ENCODE measurements at regions not wholly inside any gene's neighbourhood (a gene's known extent, or its start where the extent isn't known, plus 50 kb on each side); places are given as distances from the start of the nearest gene placed in this dataset.
"Not testable (repeated sequence)": the region's sequence is repeated elsewhere in the genome, so short reads cannot be mapped to it uniquely, and the experiment has no call there.

GRCh38 chr1:18569811-18570545 is 60.7 kb upstream of the PAX7 start:
- DNase-seq = no peak
- H3K4me3 Mint-ChIP-seq = no peak overlapping the region
- no peaks in the 10 kb centered on the region for H3K36me3 Mint-ChIP-seq (ENCODE audit: low read depth)
- POLR2A ChIA-PET = no interaction called here
- H3K27me3 Mint-ChIP-seq = no peaks in the 10 kb centered on the region
- CTCF ChIA-PET = no interaction called here
- no peaks in the 10 kb centered on the region for H3K9me3 Mint-ChIP-seq
- no peaks in the 10 kb centered on the region for H3K4me1 Mint-ChIP-seq
- H3K27ac Mint-ChIP-seq = no peak overlapping the region

- POLR2A ChIA-PET = no interaction called here
- CTCF ChIA-PET = no interaction called here
- Mint-ChIP-seq H3K36me3 (ENCODE audit: low read depth) (no peaks in the 10 kb centered on the region), H3K27ac (no peak overlapping the region), H3K9me3 (no peaks in the 10 kb centered on the region), H3K4me3 (no peak overlapping the region), H3K4me1 (no peaks in the 10 kb centered on the region), H3K27me3 (no peaks in the 10 kb centered on the region)
- no peak for DNase-seq
These were observed 59.4 kb upstream of the PAX7 start for GRCh38 chr1:18571275-18571674.

GRCh38 chr1:18572022-18572880 is 58.4 kb upstream of the PAX7 start:
- no peaks in the 10 kb centered on the region for H3K36me3 Mint-ChIP-seq (ENCODE audit: low read depth)
- no peak overlapping the region for H3K27ac Mint-ChIP-seq
- ChIA-PET CTCF (no interaction called here), POLR2A (no interaction called here)
- H3K9me3 Mint-ChIP-seq = no peaks in the 10 kb centered on the region
- no peaks in the 10 kb centered on the region for H3K27me3 Mint-ChIP-seq
- H3K4me1 Mint-ChIP-seq = no peaks in the 10 kb centered on the region
- H3K4me3 Mint-ChIP-seq = no peak overlapping the region
- DNase-seq = no peak

GRCh38 chr1:18573170-18573569 is 57.5 kb upstream of the PAX7 start:
- Mint-ChIP-seq H3K36me3 (ENCODE audit: low read depth) (no peaks in the 10 kb centered on the region), H3K4me1 (no peaks in the 10 kb centered on the region)
- DNase-seq = no peak

GRCh38 chr1:18574754-18575153 is 55.9 kb upstream of the PAX7 start:
- Mint-ChIP-seq H3K4me3 (no peak overlapping the region), H3K27me3 (no peaks in the 10 kb centered on the region), H3K4me1 (no peaks in the 10 kb centered on the region), H3K27ac (no peak overlapping the region), H3K36me3 (ENCODE audit: low read depth) (no peaks in the 10 kb centered on the region), H3K9me3 (no peaks in the 10 kb centered on the region)
- POLR2A ChIA-PET = interaction anchor here (0.5 kb wide), 1 partner anchor 150 kb away, joined by 4 read pairs; no protein-coding TSS in a partner anchor
- CTCF ChIA-PET = no interaction called here
- no peak for DNase-seq

More at GRCh38 chr1:18573170-18573569, 57.5 kb upstream of the PAX7 start:
- H3K27ac Mint-ChIP-seq = no peak overlapping the region
- no peak overlapping the region for H3K4me3 Mint-ChIP-seq
- no peaks in the 10 kb centered on the region for H3K9me3 Mint-ChIP-seq
- H3K27me3 Mint-ChIP-seq = no peaks in the 10 kb centered on the region
- POLR2A ChIA-PET = no interaction called here
- CTCF ChIA-PET = no interaction called here

GRCh38 chr1:18575620-18576019 is 55.0 kb upstream of the PAX7 start:
- CTCF ChIA-PET = interaction anchor here (0.6 kb wide), 1 partner anchor 11 kb away, joined by 3 read pairs; no protein-coding TSS in a partner anchor
- H3K9me3 Mint-ChIP-seq = no peaks in the 10 kb centered on the region
- POLR2A ChIA-PET = interaction anchor here (0.5 kb wide), 1 partner anchor 149 kb away, joined by 4 read pairs; no protein-coding TSS in a partner anchor
- H3K27ac Mint-ChIP-seq = no peak overlapping the region
- no peak for DNase-seq
- no peaks in the 10 kb centered on the region for H3K4me1 Mint-ChIP-seq
- H3K27me3 Mint-ChIP-seq = no peaks in the 10 kb centered on the region
- no peak overlapping the region for H3K4me3 Mint-ChIP-seq
- no peaks in the 10 kb centered on the region for H3K36me3 Mint-ChIP-seq (ENCODE audit: low read depth)

- Mint-ChIP-seq H3K27me3 (no peaks in the 10 kb centered on the region), H3K9me3 (no peaks in the 10 kb centered on the region), H3K36me3 (ENCODE audit: low read depth) (no peaks in the 10 kb centered on the region), H3K27ac (no peak overlapping the region), H3K4me1 (no peaks in the 10 kb centered on the region), H3K4me3 (no peak overlapping the region)
- DNase-seq = no peak
- ChIA-PET CTCF (no interaction called here), POLR2A (no interaction called here)
These were observed 52.4 kb upstream of the PAX7 start for GRCh38 chr1:18578271-18578670.

GRCh38 chr1:18579267-18579666 is 51.4 kb upstream of the PAX7 start:
- H3K27ac Mint-ChIP-seq; H3K36me3 Mint-ChIP-seq (ENCODE audit: low read depth); H3K4me1 Mint-ChIP-seq; CTCF ChIA-PET; H3K27me3 Mint-ChIP-seq; DNase-seq; H3K9me3 Mint-ChIP-seq; H3K4me3 Mint-ChIP-seq; POLR2A ChIA-PET: not testable (repeated sequence)

GRCh38 chr1:18580047-18580446 is 50.6 kb upstream of the PAX7 start:
- Mint-ChIP-seq H3K9me3 (no peaks in the 10 kb centered on the region), H3K27me3 (no peaks in the 10 kb centered on the region), H3K4me1 (no peaks in the 10 kb centered on the region), H3K4me3 (no peak overlapping the region), H3K27ac (no peak overlapping the region), H3K36me3 (ENCODE audit: low read depth) (no peaks in the 10 kb centered on the region)
- POLR2A ChIA-PET = no interaction called here
- CTCF ChIA-PET = interaction anchor here (0.9 kb wide), 1 partner anchor 17 kb away, joined by 3 read pairs; no protein-coding TSS in a partner anchor
- no peak for DNase-seq

- no peak overlapping the region for H3K27ac Mint-ChIP-seq
These were observed 49.8 kb upstream of the PAX7 start for GRCh38 chr1:18580691-18581419.

More at GRCh38 chr1:18580691-18581419, 49.8 kb upstream of the PAX7 start:
- Mint-ChIP-seq H3K36me3 (ENCODE audit: low read depth) (no peaks in the 10 kb centered on the region), H3K27me3 (peaks cover 4% of the 10 kb centered on the region), H3K4me1 (no peaks in the 10 kb centered on the region), H3K4me3 (no peak overlapping the region), H3K9me3 (no peaks in the 10 kb centered on the region)
- ChIA-PET CTCF (interaction anchor here (0.8 to 1.3 kb wide), 6 partner anchors 12 to 179 kb away, joined by 3 to 4 read pairs (median 3); no protein-coding TSS in a partner anchor), POLR2A (no interaction called here)
- no peak for DNase-seq
